ENCODE measurements at regions not wholly inside any gene's neighbourhood (a gene's known extent, or its start where the extent isn't known, plus 50 kb on each side); places are given as distances from the start of the nearest gene placed in this dataset.
"Not testable (repeated sequence)": the region's sequence is repeated elsewhere in the genome, so short reads cannot be mapped to it uniquely, and the experiment has no call there.

- not testable (repeated sequence) for TF ChIP-seq PKNOX1 (IDR thresholded peaks at IDR 0.05); BHLHE40 (IDR thresholded peaks at IDR 0.05; ENCODE audit: borderline replicate concordance); FOXM1 (IDR thresholded peaks at IDR 0.05; ENCODE audit: borderline replicate concordance)
These were observed 55.2 kb upstream of the DHRS4 start for GRCh38 chr14:23898359-23898758.

Data from HEK293T (cell line).